Retinal pigment epithelial cell (primary cell): ENCODE measurements at regions not wholly inside any gene's neighbourhood (a gene's known extent, or its start where the extent isn't known, plus 50 kb on each side); places are given as distances from the start of the nearest gene placed in this dataset.

ENCODE experiments used
- DNase-seq: peaks from one replicate; pipeline ENCODE4 v3.0.0-alpha.2; 2010; ENCODE audit warnings: low read depth
- H3K4me3 ChIP-seq: 2 replicates; pipeline ENCODE4 v1.5.1; 2011; ENCODE audit warnings: mild to moderate bottlenecking, low read length, control low read depth, moderate library complexity
- CTCF ChIP-seq: conservative IDR thresholded peaks from 2 replicates; pipeline ENCODE4 v1.5.1; 2011; ENCODE audit warnings: low read depth, low read length, control low read depth, inconsistent platforms

GRCh38 chr11:121933694-121934093 is 182.3 kb downstream of the BLID start:
- no peak for TF ChIP-seq CTCF
- no peak overlapping the region for H3K4me3 ChIP-seq
- no peak for DNase-seq

DNA sequence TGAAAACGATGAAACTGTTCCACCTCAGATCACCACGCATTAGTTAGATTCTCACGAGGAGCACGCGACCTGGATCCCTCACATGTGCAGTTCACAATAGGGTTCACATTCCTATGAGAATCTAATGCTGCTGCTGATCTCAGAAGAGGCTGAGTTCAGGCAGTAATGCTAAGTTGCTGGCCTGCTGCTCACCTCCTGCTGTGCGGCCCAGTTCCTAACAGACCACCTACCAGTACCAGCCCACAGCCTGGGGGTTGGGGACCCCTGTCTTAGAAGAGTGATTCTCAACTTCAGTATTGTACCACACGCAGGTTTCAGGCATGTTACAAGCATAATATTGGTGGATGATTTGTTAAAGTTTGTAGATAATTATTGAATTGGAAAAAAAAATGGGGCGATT is 182.7 kb downstream of the BLID start:
- no peak overlapping the region for H3K4me3 ChIP-seq
- no peak for TF ChIP-seq CTCF
- DNase-seq, result no peak

DNA sequence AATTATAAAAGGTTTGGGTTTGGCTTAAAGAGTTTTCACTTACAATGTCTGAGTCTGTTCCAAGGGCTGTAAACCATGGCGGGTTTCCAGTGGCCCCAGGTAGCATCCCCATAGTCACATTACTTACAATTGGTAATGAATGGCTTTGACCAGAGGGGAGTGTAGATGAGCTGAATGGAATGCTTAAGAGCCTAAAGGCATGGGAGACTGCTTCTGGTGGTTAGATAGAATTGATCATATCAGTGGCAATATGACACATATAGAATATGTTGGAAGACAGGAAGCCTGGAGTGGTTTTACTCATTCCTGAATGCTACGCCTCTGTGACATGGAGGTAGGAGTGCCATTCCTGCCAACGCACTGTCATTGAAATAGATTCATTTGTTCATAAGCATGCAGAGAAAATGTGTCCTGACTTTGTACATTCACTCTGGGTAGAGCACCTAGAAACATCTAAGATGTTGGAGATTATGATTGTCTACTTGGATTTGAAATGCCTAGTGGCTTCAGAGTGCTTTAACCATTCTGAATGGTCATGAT is 183.3 kb downstream of the BLID start:
- H3K4me3 ChIP-seq, result no peak overlapping the region
- no peak for DNase-seq
- no peak for TF ChIP-seq CTCF

- DNase-seq, result peak; percentile 27
- H3K4me3 ChIP-seq, result no peak overlapping the region
- TF ChIP-seq CTCF, result no peak
These were observed 184.2 kb downstream of the BLID start for GRCh38 chr11:121931748-121932352.

DNA sequence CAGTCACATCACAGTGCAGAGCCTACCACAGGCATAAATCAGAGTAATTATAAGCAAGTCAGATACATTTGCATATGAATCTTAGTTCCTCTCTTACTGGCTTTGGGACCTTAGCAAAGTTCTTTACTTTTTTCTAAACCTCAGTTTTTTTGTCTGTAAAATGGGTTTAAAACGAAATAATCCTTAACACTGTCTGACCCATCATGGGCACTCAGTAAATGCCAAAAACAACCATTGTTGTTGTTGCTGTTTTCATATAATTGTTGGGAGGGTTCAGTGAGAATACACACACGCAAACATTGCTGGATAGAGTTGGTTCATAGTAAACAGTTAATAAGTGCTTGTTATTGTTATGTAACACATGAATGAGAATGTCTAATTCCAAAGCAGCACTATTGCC is 184.9 kb downstream of the BLID start:
- H3K4me3 ChIP-seq, result no peak overlapping the region
- no peak for DNase-seq
- TF ChIP-seq CTCF, result no peak

GRCh38 chr11:121930004-121930965 is 185.7 kb downstream of the BLID start:
- H3K4me3 ChIP-seq, result peak overlapping the region; percentile 37
- peak; percentile 28 for DNase-seq
- no peak for TF ChIP-seq CTCF
